GDM1 (cell line): ENCODE measurements at regions not wholly inside any gene's neighbourhood (a gene's known extent, or its start where the extent isn't known, plus 50 kb on each side); places are given as distances from the start of the nearest gene placed in this dataset.
"Not testable (repeated sequence)": the region's sequence is repeated elsewhere in the genome, so short reads cannot be mapped to it uniquely, and the experiment has no call there.

Experiments used
- DNase-seq: peaks from one replicate; lab custom pipeline; 2025; lab: John Stamatoyannopoulos, UW

DNA sequence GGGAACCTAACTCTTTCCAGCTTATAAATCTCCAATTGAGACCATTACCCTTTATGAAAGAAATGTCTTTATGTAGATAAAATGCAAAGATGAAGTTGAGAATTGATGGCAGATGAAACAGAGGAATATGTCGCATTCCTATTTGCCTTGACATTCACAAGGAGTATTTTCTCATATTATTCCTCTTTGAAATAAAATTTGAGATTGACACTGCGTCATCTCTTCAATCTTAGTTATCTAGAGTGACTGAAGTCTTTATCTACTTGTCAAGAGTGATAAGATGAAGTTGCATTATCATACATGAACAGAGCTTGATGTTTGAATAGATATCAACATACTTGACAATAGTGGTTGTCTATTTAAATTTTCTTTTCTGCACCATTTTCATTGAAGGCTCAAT, 574.4 kb upstream of the SOX9 start:
- no peak for DNase-seq

DNA sequence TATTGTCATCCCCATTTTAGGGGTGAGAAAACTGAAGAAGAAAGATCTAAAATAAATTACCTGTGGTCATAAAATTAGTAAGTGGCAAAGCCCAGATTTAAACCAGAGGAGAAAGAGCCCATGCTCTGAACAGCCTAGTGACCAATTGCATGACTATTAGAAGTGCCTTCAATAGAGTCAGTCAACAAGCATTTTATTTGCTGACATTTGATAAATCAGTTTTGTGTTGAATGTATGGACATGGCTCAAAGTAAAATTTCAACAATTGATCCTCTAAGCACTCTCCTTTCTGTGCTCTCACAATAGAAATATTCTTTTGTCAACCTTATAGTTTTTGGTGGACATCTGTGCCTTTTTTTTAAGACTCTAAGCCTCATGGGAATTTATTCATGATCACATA, 572.9 kb upstream of the SOX9 start:
- no peak for DNase-seq

DNA sequence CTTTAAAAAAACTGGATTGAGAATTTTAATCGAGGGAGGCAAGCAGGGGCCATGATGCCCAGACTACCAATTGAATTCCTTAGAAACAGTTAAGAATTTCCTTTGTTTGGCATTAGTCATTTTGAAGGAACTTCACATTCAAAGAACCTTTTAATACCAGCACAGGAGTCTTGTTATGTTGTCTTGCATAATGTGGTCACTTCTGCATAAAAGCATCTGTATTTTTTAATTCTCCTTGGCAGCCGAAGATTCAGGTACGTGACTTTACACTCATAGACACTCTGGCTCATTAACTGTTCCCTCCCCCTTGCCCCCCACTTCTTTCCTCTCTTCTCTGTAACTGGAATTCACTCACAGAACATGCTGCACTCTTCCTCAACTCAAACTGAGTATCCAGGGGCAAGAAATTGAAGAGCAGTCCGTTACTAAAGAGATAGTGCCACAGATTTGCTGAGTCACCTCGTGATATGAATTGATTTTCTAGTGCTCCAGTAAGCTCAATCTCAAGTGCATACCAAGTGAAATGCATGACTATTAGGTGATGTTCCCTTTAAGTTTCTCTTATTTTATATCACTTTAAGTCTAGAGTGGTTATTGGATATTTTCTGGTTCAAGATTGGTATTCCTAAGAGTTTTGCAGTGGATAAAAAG, 572.2 kb upstream of the SOX9 start:
- DNase-seq = no peak

DNA sequence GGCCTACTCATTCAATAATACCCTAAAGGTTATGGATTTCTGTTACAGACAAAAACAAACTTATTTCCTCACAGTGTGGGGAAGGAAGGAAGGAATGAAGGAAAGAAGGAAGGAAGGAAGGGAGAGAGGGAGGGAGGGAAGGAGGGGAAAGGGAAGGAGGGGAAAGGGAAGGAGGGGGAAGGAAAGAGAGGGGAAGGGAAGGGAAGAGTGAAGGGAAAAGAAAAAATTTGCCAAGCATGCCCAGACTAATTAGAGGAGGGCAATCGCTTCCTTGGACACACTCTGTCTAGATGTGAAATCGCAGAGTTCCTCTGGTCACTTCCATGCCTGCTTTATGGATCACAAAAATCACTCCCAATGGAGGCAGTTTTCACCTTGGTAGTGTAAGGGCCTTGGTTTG, 570.1 kb upstream of the SOX9 start:
- no peak for DNase-seq

DNA sequence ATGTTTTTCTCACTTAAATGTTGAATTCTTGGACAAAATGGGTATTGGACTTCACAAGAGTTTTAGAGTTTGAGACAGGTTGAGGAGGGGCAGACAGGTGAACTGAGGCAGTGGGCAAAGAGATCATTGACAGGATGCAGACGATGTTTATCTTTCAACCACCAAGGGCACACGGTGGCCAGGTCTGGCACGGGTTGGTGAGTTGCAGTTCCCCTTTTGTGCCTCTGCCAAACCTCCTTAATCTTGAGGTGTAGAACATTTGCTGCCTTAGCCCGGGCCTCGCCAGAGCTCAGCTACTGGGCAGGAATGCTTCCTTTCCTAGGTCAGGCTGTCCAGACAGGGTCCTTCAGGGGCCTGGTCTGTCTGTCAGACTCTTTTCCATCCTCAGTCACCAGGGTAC, 567.4 kb upstream of the SOX9 start:
- DNase-seq = no peak

DNA sequence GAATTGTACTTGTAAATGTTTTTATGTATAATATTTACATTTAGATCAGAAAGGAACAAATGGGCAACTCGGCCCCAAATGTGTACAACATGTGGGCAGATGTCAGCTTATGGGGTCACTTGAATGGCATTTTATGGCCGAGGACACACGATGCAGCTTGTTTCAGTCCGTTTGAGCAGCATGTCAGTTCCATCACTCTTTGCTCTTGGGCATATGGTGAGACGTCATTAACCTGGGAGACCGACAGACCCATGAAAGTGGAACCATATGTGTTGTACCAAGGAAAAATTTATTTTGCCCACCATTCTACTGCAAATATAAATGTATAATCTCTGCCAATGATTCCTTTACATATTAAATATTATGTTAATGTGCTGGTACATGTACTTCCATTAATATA, 561.9 kb upstream of the SOX9 start:
- no peak for DNase-seq

DNA sequence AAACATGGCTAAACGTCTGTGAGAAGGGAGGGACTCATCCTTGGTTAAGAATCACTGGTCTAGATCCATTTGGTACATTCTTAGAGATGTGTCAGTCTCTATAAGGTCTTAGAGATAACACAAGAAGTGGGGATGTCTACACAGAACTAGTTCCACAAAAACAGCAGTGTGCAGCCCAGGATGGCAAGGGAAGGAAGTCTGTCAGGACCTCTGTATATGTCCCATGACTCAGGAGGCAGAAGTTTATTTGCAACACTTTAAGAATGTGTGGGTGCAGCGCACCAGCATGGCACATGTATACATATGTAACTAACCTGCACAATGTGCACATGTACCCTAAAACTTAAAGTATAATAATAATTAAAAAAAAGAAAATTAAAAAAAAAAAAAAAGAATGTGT, 548.5 kb upstream of the SOX9 start:
- no peak for DNase-seq

DNA sequence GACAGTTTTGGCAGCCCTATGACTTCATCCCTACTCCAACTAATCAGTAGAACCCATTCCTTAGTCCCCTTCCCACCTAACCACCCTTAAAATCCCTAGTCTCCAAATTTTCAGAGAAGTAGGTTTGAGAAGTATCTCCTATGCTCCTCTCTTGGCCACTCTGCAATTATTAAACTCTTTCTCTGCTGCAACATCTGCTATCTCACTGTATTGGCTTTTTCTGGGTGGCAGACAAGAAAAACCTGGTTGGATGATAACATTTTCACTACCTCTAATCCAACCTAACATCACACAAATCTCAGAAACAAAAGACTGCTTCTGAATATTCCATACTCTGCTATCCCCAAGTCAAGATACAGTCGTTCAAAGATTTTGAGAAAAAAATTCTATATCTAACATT, 542.4 kb upstream of the SOX9 start:
- DNase-seq = no peak

DNA sequence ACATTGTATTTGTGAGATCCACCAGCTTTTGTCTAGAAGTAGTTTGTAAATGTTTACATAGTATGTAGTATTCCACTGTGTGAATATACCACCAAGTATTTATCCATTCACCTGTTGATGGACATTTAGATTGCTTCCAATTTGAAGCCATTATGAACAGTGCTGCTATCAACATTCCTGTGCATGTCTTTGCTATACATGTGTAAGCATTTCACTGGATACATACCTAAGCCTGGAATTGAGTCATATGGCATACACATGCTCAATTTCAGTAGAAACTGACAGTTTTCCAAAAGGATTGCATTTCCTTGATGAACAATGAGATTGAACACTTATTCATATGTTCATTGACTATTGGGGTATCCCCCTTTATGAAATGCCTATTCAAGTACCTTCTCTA, 540.6 kb upstream of the SOX9 start:
- DNase-seq = no peak

DNA sequence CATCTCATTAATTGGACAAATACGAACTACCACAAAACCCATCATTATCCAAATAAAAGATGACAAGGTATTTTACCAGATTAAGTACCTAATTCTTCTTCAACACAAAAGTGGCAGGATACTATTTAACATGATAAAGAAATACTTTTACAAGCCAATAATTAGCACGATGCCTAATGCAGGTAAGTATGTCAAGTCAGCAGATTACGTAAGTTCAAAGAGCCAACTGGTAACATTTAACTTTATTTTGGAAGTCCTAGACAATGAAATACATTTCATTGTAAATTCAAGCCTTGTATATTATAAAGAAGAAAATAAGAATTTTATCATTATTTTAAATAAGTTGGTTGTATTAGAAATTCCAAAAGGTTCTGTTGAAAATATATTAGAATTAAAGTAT, 535.3 kb upstream of the SOX9 start:
- no peak for DNase-seq

DNA sequence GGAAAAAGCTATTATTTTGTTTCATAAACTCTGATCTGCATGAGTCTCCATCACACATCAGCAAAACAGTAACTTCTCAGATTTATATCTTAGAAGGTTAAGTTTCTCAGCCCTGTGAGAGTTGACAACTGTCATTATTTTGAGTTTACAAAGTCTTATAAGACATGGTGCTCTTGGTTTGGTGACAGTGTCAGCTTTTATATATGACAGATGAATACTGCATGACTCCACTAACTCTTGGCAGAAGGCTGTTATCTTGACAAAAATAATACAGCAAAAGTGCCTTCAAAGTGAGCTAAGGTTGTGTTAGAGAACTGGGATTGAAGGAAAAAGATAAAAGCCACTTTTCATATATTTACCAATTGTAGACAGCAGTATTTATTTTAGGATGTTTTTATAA, 528.4 kb upstream of the SOX9 start:
- DNase-seq = no peak

DNA sequence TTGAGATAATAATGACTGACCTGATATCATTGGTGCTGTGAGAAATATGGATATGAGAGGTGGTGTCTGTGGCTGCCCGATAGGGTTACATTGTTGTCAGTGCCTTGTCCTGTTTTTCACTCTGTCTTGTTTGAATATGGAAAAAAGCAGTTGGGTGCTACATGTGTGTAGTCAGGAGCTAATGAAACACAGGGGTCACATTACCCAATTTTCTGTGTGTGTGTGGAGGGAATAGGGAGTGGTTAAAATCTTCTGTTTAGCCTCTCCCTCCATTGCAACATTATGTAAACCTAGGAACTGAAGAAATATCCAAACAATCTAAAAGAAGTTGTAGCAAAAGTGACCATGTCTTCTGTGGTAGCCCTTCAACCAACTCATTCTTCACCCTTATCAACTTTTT, 527.7 kb upstream of the SOX9 start:
- DNase-seq = no peak

DNA sequence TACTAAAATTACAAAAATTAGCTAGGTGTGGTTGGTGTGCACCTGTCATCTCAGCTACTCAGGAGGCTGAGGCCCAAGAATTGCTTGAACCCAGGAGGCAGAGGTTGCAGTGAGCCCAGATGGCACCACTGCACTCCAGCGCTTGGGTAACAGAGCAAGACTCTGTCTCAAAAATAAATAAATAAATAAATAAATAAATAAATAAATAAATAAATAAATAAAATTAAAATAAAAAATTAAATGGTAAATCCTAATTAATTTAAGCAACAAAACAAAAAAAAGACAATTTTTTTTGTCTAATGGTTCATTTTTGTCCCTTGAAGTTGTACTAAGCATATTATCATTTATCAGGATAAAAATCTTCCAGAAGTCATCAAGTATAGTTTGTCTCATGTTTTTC, 521.2 kb upstream of the SOX9 start:
- DNase-seq = not testable (repeated sequence)

DNA sequence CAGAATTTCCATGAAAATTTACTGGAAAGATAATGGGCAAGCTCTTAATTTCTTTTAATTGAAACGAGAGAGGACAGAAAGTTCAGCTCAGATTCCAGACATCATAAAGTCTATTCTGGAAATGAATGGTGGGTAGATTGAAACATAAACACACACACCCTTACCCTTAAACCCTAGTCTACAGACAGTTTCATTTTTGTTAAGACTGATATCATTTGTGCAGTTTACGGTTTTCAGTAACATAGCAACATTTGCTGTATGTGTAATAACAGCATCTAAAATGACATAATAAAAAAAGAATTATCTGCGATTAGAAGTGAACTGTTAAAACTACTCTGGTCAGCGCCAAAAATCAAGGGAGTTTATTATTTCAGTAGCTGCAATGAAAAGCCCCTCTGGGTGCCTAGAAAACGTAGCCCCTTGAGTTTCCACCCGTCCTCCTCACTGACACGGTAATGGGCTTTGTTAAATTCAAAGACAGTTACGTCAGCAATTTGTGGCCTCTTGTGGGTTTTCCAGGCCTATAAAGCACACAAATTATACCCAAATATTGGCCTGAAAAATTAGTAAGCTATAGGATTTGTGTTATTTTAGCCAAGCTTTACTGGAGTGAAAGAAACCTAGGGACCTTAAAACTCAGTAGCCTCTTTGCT, 520.6 kb upstream of the SOX9 start:
- DNase-seq = no peak

DNA sequence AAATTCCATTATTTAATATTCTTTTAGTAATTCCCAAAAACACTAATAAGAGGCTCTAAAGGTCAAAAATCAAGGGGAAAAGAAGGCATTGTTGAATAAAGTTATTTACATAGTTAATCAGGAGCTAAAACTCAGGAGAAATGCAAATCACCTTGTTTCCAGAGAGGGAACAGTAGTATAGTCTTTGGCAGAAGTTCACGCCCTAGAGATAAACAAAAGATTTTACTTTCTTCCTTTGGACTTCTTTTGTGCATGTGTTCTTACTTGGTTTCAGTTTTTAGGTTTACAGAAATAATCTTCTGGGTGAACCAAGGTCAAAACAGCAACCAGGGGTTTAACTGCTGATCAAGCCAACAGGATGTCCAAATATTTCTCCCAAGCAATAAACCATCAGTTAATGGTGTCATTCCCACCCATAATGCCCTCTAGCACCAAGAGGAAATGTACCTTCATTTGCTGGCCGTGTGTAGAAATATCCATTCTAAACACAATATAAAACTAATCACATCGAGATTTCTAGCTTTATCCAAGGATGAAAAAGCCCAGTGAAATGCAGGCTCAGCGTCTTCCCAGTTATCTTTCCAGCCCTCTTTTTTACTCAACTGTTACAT, 518.8 kb upstream of the SOX9 start:
- DNase-seq = no peak

DNA sequence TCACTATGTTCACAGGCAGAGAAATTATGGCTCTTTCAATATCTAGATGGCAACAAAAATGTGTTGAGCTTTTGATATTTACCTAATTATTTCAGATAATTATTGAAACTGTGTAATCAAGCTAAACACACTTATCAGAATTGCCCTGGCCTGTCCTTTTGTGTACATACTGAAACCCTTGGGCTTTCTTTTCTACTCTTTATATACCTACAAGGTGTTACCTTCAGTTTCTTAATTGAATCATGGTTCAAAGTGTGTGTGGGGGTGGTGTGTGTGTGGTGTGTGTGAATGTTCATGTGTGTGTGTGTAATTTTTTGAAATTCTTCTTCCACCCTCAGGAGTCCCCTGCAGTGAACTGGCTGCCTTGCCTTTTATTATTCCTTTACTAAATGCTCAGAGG, 506.8 kb upstream of the SOX9 start:
- DNase-seq = no peak

DNA sequence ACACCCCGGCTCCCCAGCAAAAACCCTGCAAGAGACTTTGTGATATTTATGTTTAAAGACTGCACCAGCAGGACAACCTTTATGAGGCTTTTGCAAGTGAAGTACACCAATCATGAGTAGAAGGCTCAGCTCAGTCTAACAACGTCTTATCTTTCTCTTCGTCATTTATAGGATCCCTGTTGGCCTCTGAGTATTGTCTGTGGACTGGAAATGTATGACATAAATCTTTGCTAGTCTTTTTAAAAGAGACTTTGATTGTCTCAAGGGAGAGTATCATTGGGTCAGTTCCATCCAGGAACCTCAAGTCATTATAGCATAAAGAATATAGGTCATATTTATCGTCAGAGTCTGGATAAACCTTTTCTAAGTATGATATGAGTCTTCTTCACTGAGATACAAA, 505.0 kb upstream of the SOX9 start:
- DNase-seq = no peak

DNA sequence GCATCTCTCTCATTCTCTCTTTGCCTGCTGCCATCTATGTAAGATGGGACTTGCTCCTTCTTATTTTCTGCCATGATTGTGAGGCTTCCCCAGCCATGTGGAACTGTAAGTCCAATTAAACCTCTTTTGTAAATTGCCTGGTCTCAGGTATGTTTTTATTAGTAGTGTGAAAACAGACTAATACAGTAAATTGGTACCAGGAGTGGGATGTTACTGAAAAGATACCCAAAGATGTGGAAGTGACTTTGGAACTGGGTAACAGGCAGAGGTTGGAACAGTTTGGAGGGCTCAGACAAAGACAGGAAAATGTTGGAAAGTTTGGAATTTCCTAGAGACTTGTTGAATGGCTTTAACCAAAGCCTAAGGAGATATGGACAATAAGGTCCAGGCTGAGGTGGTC, 503.1 kb upstream of the SOX9 start:
- DNase-seq = not testable (repeated sequence)

DNA sequence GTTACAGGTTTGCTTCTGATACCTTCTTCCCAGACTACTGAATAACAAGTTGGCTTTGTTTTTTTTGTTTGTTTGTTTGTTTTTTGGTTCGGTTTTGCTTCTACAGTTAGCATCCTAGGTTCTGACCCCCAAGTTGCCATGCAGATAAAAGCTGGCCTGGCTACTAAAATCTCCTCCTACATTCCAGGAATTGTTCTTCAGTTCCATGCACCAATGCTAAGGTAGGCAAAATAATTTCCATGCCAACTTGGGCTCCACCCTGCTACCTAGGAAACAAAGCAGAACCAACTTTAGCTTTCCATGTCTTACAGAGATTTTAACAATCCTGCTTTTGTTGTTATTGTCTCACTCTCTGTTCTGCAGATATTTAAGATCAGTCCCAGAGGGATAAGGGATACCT, 495.5 kb upstream of the SOX9 start:
- DNase-seq = no peak

DNA sequence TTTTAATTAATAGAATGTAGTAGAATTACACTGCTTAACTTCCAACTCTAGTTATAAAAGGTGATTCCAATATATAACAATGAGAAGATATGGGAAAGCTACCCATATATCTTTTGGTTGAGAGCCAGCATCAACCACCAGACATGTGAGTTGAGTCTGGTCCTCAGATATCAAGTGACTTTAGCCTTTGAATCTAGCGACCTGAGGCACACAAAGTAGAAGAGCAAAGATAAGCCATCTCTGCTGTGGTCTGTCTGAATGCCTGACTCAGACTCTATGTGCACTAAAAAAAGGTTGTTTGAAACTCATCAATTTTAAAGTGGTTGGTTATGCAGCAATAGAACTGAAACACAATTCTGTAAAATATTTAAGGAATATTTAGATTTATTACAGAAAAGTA, 492.5 kb upstream of the SOX9 start:
- DNase-seq = no peak

DNA sequence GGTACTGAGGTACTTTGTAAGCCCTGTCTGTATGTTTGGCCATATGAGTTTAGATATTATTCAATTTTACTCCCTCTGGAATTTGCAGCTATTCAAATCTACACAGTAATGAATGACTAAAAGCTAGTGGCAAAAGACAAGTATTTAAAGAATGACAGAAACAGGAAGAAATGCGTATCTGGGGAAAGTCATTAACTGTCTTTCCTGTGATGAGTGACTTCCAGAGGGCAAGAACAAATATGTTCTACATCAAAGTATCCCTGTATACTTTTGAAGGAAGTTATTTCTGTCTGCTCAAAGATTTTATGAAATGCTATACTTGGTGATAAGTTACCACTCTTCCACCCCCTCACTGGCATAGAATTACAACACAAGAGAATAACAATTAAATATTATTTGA, 489.3 kb upstream of the SOX9 start:
- DNase-seq = no peak

DNA sequence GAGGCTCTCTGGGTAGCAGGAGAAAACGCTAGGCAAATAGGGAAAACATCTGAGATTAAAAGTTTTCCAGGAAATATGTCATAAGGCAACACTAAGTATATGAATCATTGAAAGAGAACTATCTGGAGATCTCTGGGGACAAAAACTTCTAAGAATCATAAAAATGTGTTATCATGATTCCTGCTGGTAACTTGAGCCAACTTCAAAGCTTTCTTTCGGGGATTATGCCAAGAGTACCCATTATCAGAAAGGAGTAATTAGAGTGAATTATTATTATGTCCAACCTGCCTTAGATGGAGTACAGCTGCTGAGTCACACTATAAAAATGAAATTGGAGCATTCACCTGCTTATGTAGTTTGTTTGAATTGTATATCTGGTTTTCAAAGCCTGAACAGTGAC, 488.5 kb upstream of the SOX9 start:
- no peak for DNase-seq

DNA sequence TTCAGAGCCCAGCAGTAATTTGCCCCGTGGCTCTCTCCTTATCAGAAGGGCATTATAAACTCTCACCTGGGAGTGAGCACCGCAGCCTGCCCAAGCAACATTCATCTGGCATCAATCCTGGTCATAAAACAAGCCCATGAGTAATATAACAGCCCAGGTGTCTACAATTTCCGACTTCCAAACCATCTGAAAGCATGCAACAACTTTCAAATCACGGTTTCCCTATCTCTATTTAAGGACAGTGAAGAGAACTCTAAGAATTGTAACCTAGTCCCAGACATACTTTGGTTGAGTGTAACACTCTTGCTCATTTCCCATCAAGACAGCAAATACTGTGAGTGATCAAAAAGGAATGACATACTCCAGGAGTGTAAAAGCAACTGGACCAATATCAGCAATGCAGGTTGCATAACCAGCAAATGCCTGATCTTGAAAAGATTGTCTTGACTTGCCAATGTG, 487.4 kb upstream of the SOX9 start:
- DNase-seq = no peak

DNA sequence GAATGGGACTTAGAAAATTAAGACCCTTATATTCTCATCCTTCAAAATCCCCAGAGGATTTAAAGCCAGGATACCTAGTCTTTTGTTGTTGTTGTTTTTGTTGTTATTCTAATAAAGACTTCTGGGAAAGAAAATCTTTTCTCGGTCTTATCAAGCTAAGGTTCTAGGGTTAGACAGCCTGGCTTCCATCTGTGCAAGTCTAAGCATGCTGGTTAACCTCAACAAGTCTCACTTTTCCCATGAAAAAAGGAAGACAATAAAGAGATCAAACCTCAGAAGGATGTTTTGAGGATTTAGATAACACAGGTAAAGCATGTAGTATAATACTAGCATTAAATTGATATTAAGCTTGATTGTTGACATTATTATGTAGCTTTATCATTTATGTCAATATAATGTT, 486.4 kb upstream of the SOX9 start:
- DNase-seq = no peak
